Activated B cell treated with CpG ODN at 0.5 μM for 24 hours (primary cell): ENCODE measurements at regions not wholly inside any gene's neighbourhood (a gene's known extent, or its start where the extent isn't known, plus 50 kb on each side); places are given as distances from the start of the nearest gene placed in this dataset.

ENCODE experiments used
- ATAC-seq: fragments of 200-7000 bp; cut with Tn5 transposase; one replicate; pipeline ENCODE4 v1.10.0; 2021; ENCODE audit warnings: low read depth, mild to moderate bottlenecking, moderate library complexity
- CTCF ChIA-PET: fragments of 350-600 bp; sonication (Branson Sonifier 250); formaldehyde crosslinking; loops from one replicate; lab custom pipeline; 2021; ENCODE audit warnings: antibody characterized with exemption; lab: Charles Lee
- POLR2A ChIA-PET: fragments of 350-600 bp; sonication (Branson Sonifier 250); formaldehyde crosslinking; loops from one replicate; lab custom pipeline; 2021; ENCODE audit warnings: antibody characterized with exemption; lab: Charles Lee
- DNase-seq: peaks from one replicate; pipeline ENCODE4 v3.0.0; 2022
- H3K27ac Mint-ChIP-seq: one replicate; pipeline ENCODE4 v1.8.0; 2020; ENCODE audit warnings: mixed read lengths
- H3K27me3 Mint-ChIP-seq: one replicate; pipeline ENCODE4 v1.8.0; 2021; ENCODE audit warnings: mixed read lengths
- H3K36me3 Mint-ChIP-seq: one replicate; pipeline ENCODE4 v1.8.0; 2021; ENCODE audit warnings: low read depth, mixed read lengths
- H3K4me1 Mint-ChIP-seq: one replicate; pipeline ENCODE4 v1.8.0; 2021; ENCODE audit warnings: mixed read lengths
- H3K4me3 Mint-ChIP-seq: one replicate; pipeline ENCODE4 v1.8.0; 2020; ENCODE audit warnings: mild to moderate bottlenecking, mixed read lengths
- H3K9me3 Mint-ChIP-seq: one replicate; pipeline ENCODE4 v1.8.0; 2020; ENCODE audit warnings: mixed read lengths
- CTCF ChIP-seq: fragments of 200-600 bp; IDR thresholded peaks from one replicate; pipeline ENCODE4 v1.8.0; 2022; ENCODE audit warnings: antibody characterized with exemption, mild to moderate bottlenecking
- intact Hi-C: fragments of 100-400 bp; cut with micrococcal nuclease; formaldehyde crosslinking; loops from one replicate; pipeline ENCODE4 v1.15.1; 2024

- Mint-ChIP-seq H3K9me3 (peaks cover 3% of the 10 kb centered on the region), H3K4me1 (no peaks in the 10 kb centered on the region), H3K27me3 (no peaks in the 10 kb centered on the region), H3K27ac (no peak overlapping the region), H3K4me3 (no peak overlapping the region), H3K36me3 (no peaks in the 10 kb centered on the region)
- intact Hi-C loops: no loop called here
- no peak for TF ChIP-seq CTCF
- DNase-seq (no peak), ATAC-seq (no peak)
- POLR2A ChIA-PET: no interaction called here
- CTCF ChIA-PET: no interaction called here
Observed at GRCh38 chr2:223282221-223282620, 230.2 kb downstream of the KCNE4 start.

- intact Hi-C loops: no loop called here
- H3K9me3 Mint-ChIP-seq: peaks cover 5% of the 10 kb centered on the region
- DNase-seq (no peak), ATAC-seq (no peak)
- TF ChIP-seq CTCF: no peak
- H3K27me3 Mint-ChIP-seq: no peaks in the 10 kb centered on the region
- H3K36me3 Mint-ChIP-seq: no peaks in the 10 kb centered on the region
- H3K4me3 Mint-ChIP-seq: no peak overlapping the region
- POLR2A ChIA-PET: no interaction called here
- H3K27ac Mint-ChIP-seq: no peak overlapping the region
- CTCF ChIA-PET: no interaction called here
- H3K4me1 Mint-ChIP-seq: no peaks in the 10 kb centered on the region
Observed at GRCh38 chr2:223283329-223283728, 231.3 kb downstream of the KCNE4 start.

- ATAC-seq: no peak
- Mint-ChIP-seq H3K9me3 (peaks cover 2% of the 10 kb centered on the region), H3K27ac (no peak overlapping the region), H3K36me3 (no peaks in the 10 kb centered on the region), H3K27me3 (no peaks in the 10 kb centered on the region), H3K4me3 (no peak overlapping the region), H3K4me1 (no peaks in the 10 kb centered on the region)
- intact Hi-C loops: no loop called here
- no peak for DNase-seq
- ChIA-PET CTCF (no interaction called here), POLR2A (no interaction called here)
- TF ChIP-seq CTCF: no peak
Observed at GRCh38 chr2:223283771-223284170, 231.8 kb downstream of the KCNE4 start.

- DNase-seq (no peak), ATAC-seq (no peak)
- Mint-ChIP-seq H3K4me1 (no peaks in the 10 kb centered on the region), H3K27me3 (no peaks in the 10 kb centered on the region), H3K27ac (no peak overlapping the region), H3K4me3 (no peak overlapping the region), H3K36me3 (no peaks in the 10 kb centered on the region), H3K9me3 (peaks cover 5% of the 10 kb centered on the region)
- no peak for TF ChIP-seq CTCF
- CTCF ChIA-PET: no interaction called here
- POLR2A ChIA-PET: no interaction called here
- intact Hi-C loops: no loop called here
Observed at GRCh38 chr2:223285370-223286265, 233.6 kb downstream of the KCNE4 start.

GRCh38 chr2:223294756-223295155 is 242.8 kb downstream of the KCNE4 start:
- no peak for TF ChIP-seq CTCF
- Mint-ChIP-seq H3K36me3 (no peaks in the 10 kb centered on the region), H3K27ac (no peak overlapping the region), H3K27me3 (no peaks in the 10 kb centered on the region), H3K4me3 (no peak overlapping the region), H3K4me1 (no peaks in the 10 kb centered on the region), H3K9me3 (peaks cover 7% of the 10 kb centered on the region)
- intact Hi-C loops: no loop called here
- CTCF ChIA-PET: no interaction called here
- ATAC-seq (no peak), DNase-seq (no peak)
- POLR2A ChIA-PET: no interaction called here
